ENCODE measurements at regions not wholly inside any gene's neighbourhood (a gene's known extent, or its start where the extent isn't known, plus 50 kb on each side); places are given as distances from the start of the nearest gene placed in this dataset.

DNA sequence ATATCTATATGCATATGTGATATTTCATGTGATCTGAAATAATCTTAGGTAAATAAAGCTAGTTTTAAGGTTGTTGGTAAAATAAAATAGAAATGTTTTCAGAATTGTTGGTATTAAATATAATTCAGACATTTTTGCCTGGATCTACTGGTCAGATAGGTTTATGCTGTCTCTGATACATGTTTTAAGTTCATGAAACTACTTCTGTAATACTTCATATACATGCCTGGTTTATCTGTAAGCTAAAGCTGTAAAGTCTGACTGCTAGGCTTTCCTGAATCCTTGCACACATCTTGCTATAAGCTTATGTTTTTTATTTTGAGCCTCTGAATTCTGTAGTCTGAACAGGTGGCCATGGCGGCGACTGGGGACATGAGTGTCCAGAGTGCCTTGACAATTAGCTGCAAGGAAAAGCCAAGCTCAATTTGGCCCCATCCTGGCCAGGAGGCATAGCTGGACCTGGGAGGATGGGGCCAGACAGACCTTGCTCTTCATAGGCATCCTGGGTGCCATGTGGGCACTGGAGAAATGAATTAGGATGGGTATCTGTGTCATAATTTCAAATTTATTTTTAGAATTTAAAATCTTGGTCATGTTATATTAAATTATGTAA, 241.0 kb upstream of the UBASH3B start:
- TF ChIP-seq RAD21 (IDR thresholded peaks at IDR 0.05; ENCODE audit: low read depth) (no peak), EP300 (IDR thresholded peaks at IDR 0.05; ENCODE audit: borderline replicate concordance) (no peak), ZBTB7A (IDR thresholded peaks at IDR 0.05; ENCODE audit: low read depth) (no peak), TAF1 (IDR thresholded peaks at IDR 0.05; ENCODE audit: low read depth) (no peak), TEAD4 (IDR thresholded peaks at IDR 0.05) (no peak), FOXM1 (IDR thresholded peaks at IDR 0.05; ENCODE audit: borderline replicate concordance, low read depth) (no peak), EGR1 (IDR thresholded peaks at IDR 0.05) (no peak), NFIC (IDR thresholded peaks at IDR 0.05) (no peak), CEBPB (IDR thresholded peaks at IDR 0.05) (no peak), CREB1 (IDR thresholded peaks at IDR 0.05; ENCODE audit: low read depth) (no peak)
- TF ChIP-seq, protein P1, sequence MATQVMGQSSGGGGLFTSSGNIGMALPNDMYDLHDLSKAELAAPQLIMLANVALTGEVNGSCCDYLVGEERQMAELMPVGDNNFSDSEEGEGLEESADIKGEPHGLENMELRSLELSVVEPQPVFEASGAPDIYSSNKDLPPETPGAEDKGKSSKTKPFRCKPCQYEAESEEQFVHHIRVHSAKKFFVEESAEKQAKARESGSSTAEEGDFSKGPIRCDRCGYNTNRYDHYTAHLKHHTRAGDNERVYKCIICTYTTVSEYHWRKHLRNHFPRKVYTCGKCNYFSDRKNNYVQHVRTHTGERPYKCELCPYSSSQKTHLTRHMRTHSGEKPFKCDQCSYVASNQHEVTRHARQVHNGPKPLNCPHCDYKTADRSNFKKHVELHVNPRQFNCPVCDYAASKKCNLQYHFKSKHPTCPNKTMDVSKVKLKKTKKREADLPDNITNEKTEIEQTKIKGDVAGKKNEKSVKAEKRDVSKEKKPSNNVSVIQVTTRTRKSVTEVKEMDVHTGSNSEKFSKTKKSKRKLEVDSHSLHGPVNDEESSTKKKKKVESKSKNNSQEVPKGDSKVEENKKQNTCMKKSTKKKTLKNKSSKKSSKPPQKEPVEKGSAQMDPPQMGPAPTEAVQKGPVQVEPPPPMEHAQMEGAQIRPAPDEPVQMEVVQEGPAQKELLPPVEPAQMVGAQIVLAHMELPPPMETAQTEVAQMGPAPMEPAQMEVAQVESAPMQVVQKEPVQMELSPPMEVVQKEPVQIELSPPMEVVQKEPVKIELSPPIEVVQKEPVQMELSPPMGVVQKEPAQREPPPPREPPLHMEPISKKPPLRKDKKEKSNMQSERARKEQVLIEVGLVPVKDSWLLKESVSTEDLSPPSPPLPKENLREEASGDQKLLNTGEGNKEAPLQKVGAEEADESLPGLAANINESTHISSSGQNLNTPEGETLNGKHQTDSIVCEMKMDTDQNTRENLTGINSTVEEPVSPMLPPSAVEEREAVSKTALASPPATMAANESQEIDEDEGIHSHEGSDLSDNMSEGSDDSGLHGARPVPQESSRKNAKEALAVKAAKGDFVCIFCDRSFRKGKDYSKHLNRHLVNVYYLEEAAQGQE (IDR thresholded peaks at IDR 0.05; ENCODE audit: low read depth), result no peak
- TF ChIP-seq, protein P2, sequence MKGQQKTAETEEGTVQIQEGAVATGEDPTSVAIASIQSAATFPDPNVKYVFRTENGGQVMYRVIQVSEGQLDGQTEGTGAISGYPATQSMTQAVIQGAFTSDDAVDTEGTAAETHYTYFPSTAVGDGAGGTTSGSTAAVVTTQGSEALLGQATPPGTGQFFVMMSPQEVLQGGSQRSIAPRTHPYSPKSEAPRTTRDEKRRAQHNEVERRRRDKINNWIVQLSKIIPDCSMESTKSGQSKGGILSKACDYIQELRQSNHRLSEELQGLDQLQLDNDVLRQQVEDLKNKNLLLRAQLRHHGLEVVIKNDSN (IDR thresholded peaks at IDR 0.05), result no peak
- TF ChIP-seq, protein P3, sequence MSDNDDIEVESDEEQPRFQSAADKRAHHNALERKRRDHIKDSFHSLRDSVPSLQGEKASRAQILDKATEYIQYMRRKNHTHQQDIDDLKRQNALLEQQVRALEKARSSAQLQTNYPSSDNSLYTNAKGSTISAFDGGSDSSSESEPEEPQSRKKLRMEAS (IDR thresholded peaks at IDR 0.05), result no peak

DNA sequence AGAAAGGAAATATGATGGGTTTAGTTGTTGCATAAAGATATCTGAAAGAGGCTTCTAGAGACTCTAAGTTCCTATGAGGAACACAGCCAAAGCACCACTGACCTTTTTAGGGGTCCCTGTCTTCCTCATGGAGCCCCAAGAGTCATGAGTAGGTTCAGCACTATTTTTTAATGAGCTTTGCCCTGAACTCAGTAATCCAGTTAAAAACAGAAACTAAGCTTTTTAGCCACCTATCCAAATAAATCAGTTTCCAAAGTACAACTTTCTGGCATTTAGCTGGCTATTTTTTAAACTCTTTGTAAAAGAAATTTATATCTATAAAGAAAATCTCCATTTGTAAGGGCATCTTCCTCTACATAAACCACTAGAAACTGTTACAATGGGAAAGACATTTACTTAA, 241.8 kb upstream of the UBASH3B start:
- TF ChIP-seq CEBPB (IDR thresholded peaks at IDR 0.05) (no peak), NFIC (IDR thresholded peaks at IDR 0.05) (no peak), YY1 (IDR thresholded peaks at IDR 0.05; ENCODE audit: low read depth) (no peak)
- TF ChIP-seq, protein P2 (IDR thresholded peaks at IDR 0.05), result no peak

DNA sequence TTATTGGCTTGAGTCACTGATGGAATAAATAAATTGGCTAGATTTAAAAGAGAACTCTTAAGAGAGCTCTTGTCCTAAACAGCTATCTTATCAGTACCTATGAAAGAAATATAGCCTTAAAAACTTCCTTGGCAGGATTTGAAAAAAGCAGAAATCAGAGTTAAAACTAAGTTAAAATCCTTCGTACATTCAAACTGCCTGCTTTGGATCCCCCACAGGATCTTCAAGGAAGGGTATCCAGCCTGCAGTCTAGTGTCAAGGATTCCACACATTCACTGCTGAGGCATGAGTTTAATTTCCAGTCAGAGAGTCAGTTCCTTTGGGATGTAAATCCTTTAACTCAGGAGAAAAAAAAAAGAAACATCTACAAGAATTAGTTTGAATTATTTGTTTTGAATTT, 242.9 kb upstream of the UBASH3B start:
- TF ChIP-seq, protein P2 (IDR thresholded peaks at IDR 0.05), result no peak
- TF ChIP-seq CEBPB (IDR thresholded peaks at IDR 0.05) (no peak), TAF1 (IDR thresholded peaks at IDR 0.05; ENCODE audit: low read depth) (no peak), TEAD4 (IDR thresholded peaks at IDR 0.05) (no peak), EP300 (IDR thresholded peaks at IDR 0.05; ENCODE audit: borderline replicate concordance) (no peak), FOXM1 (IDR thresholded peaks at IDR 0.05; ENCODE audit: borderline replicate concordance, low read depth) (no peak)

DNA sequence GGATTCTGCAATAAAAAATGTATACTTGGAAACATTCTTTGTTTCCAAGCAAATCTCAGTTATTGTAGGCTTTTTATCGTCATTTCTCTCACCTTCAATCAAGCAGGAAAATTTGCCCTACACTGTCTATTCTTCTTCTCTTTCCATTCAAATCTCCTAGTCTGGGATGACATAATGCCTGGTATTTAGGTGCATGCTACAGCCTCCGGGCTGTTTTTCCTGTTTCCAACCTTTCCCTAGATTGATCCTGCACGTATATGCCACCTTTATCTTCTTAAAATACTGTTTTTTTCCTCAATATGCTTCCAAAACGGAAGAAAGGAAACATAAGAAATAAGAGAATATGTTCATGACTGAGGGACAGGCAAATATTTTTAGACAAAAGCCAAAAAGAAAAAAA, 249.1 kb upstream of the UBASH3B start:
- TF ChIP-seq CREB1 (IDR thresholded peaks at IDR 0.05; ENCODE audit: low read depth) (no peak), FOXM1 (IDR thresholded peaks at IDR 0.05; ENCODE audit: borderline replicate concordance, low read depth) (no peak), TAF1 (IDR thresholded peaks at IDR 0.05; ENCODE audit: low read depth) (no peak), TEAD4 (IDR thresholded peaks at IDR 0.05) (no peak), TCF12 (IDR thresholded peaks at IDR 0.05; ENCODE audit: low read depth) (no peak), YY1 (IDR thresholded peaks at IDR 0.05; ENCODE audit: low read depth) (no peak), EGR1 (IDR thresholded peaks at IDR 0.05) (no peak), EP300 (IDR thresholded peaks at IDR 0.05; ENCODE audit: borderline replicate concordance) (no peak), ZBTB7A (IDR thresholded peaks at IDR 0.05; ENCODE audit: low read depth) (no peak), RAD21 (IDR thresholded peaks at IDR 0.05; ENCODE audit: low read depth) (no peak), NFIC (IDR thresholded peaks at IDR 0.05) (no peak), CEBPB (IDR thresholded peaks at IDR 0.05) (no peak)
- TF ChIP-seq, protein P1 (IDR thresholded peaks at IDR 0.05; ENCODE audit: low read depth), result no peak
- TF ChIP-seq, protein P2 (IDR thresholded peaks at IDR 0.05), result no peak
- TF ChIP-seq, protein P3 (IDR thresholded peaks at IDR 0.05), result no peak

DNA sequence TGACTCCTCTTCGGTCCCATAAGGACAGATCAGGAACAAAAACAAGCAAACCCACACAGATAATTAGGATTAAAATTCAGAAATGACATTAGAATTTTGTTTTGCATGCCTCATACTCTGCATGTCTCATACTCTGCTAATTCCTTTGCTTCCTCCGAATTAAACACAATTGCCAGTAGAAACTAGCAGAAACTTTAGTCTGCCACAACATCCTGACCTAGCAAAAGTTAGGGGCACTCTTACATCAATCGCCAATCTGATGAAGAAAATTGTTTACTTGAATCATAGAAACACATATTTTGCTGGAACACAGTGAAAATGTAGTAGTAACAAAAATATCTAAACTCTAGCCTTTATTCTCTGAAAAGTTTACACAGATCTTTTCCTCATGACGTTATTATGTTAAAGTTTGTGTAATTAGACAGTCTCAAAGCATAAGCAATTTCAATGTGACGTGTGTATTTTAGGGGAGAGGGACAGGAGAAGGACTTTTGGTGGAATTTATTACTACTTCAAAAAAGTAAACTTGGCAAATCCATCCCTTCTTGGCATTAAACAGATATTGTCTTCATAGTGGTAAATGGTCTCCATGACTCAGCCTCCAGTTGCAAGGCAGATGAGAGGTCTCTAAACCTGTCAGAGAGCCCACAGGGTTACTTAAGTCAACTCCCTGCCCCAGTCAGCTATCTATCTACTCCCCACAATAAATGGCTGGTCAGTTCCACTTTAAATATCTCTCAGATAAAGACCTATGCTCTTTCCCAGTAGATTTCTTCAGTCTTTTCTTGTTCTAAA, 249.8 kb upstream of the UBASH3B start:
- TF ChIP-seq, protein P3 (IDR thresholded peaks at IDR 0.05), result no peak
- TF ChIP-seq ZBTB7A (IDR thresholded peaks at IDR 0.05; ENCODE audit: low read depth) (no peak), TEAD4 (IDR thresholded peaks at IDR 0.05) (no peak), TCF12 (IDR thresholded peaks at IDR 0.05; ENCODE audit: low read depth) (no peak), EP300 (IDR thresholded peaks at IDR 0.05; ENCODE audit: borderline replicate concordance) (no peak), EGR1 (IDR thresholded peaks at IDR 0.05) (no peak), TAF1 (IDR thresholded peaks at IDR 0.05; ENCODE audit: low read depth) (no peak)
